ENCODE measurements at regions not wholly inside any gene's neighbourhood (a gene's known extent, or its start where the extent isn't known, plus 50 kb on each side); places are given as distances from the start of the nearest gene placed in this dataset.

- H3K27ac ChIP-seq: no peak overlapping the region
- H3K4me1 ChIP-seq: no peaks in the 10 kb centered on the region
- intact Hi-C loops (cut with DNase I): no loop called here
- H3K9me3 ChIP-seq: no peaks in the 10 kb centered on the region
- DNase-seq (no peak), ATAC-seq (no peak)
- no peaks in the 10 kb centered on the region for H3K36me3 ChIP-seq (ENCODE audit: insufficient read depth in 1 of 2, low read depth in 1 of 2)
- TF ChIP-seq CTCF (IDR thresholded peaks at IDR 0.05): no peak
- H3K4me3 ChIP-seq: no peak overlapping the region
- WGBS, 3 donors: 81 to 84% (median 83%) methylated on average over 5 of the region's 5 CpGs
- no peaks in the 10 kb centered on the region for H3K27me3 ChIP-seq (ENCODE audit: insufficient read depth in 3 of 3, low read length in 2 of 3)
Observed at GRCh38 chr7:18154726-18155125, 127.1 kb upstream of the PRPS1L1 start.

GRCh38 chr7:18157233-18157632, 129.6 kb upstream of the PRPS1L1 start:
- no peaks in the 10 kb centered on the region for H3K4me1 ChIP-seq
- WGBS, 3 donors: 90 to 100% (median 90%) methylated on average over 1 of the region's 1 CpG
- intact Hi-C loops (cut with DNase I): no loop called here

GRCh38 chr7:18162657-18163056, 135.0 kb upstream of the PRPS1L1 start:
- Histone ChIP-seq H3K4me3 (no peak overlapping the region), H3K9me3 (no peaks in the 10 kb centered on the region), H3K36me3 (ENCODE audit: insufficient read depth in 1 of 2, low read depth in 1 of 2) (no peaks in the 10 kb centered on the region), H3K4me1 (no peaks in the 10 kb centered on the region), H3K27ac (no peak overlapping the region), H3K27me3 (ENCODE audit: insufficient read depth in 3 of 3, low read length in 2 of 3) (no peaks in the 10 kb centered on the region)
- ATAC-seq: no peak
- TF ChIP-seq CTCF (IDR thresholded peaks at IDR 0.05): no peak
- 23 to 55% (median 31%) methylated on average over 1 of the region's 1 CpG for WGBS, 3 donors
- intact Hi-C loops (cut with DNase I): no loop called here
- no peak for DNase-seq

More at GRCh38 chr7:18157233-18157632, 129.6 kb upstream of the PRPS1L1 start:
- DNase-seq: no peak
- no peaks in the 10 kb centered on the region for H3K9me3 ChIP-seq
- ATAC-seq: no peak
- no peaks in the 10 kb centered on the region for H3K36me3 ChIP-seq (ENCODE audit: insufficient read depth in 1 of 2, low read depth in 1 of 2)
- TF ChIP-seq CTCF (IDR thresholded peaks at IDR 0.05): no peak
- no peak overlapping the region for H3K27ac ChIP-seq
- no peak overlapping the region for H3K4me3 ChIP-seq
- H3K27me3 ChIP-seq (ENCODE audit: insufficient read depth in 3 of 3, low read length in 2 of 3): no peaks in the 10 kb centered on the region

GRCh38 chr7:18163091-18163490, 135.4 kb upstream of the PRPS1L1 start:
- Histone ChIP-seq H3K4me3 (no peak overlapping the region), H3K27me3 (ENCODE audit: insufficient read depth in 3 of 3, low read length in 2 of 3) (no peaks in the 10 kb centered on the region), H3K36me3 (ENCODE audit: insufficient read depth in 1 of 2, low read depth in 1 of 2) (no peaks in the 10 kb centered on the region), H3K4me1 (no peaks in the 10 kb centered on the region), H3K9me3 (no peaks in the 10 kb centered on the region), H3K27ac (no peak overlapping the region)
- intact Hi-C loops (cut with DNase I): no loop called here
- 82 to 87% (median 86%) methylated on average over 3 of the region's 3 CpGs for WGBS, 3 donors
- TF ChIP-seq CTCF (IDR thresholded peaks at IDR 0.05): no peak
- ATAC-seq: no peak
- no peak for DNase-seq

- DNase-seq (no peak), ATAC-seq (no peak)
- Histone ChIP-seq H3K27me3 (ENCODE audit: insufficient read depth in 3 of 3, low read length in 2 of 3) (no peaks in the 10 kb centered on the region), H3K27ac (no peak overlapping the region), H3K4me1 (no peaks in the 10 kb centered on the region), H3K9me3 (no peaks in the 10 kb centered on the region), H3K36me3 (ENCODE audit: insufficient read depth in 1 of 2, low read depth in 1 of 2) (no peaks in the 10 kb centered on the region), H3K4me3 (no peak overlapping the region)
- WGBS, 3 donors: 39 to 61% (median 54%) methylated on average over 1 of the region's 1 CpG
- no peak for TF ChIP-seq CTCF (IDR thresholded peaks at IDR 0.05)
- intact Hi-C loops (cut with DNase I): no loop called here
Observed at GRCh38 chr7:18165166-18165565, 137.5 kb upstream of the PRPS1L1 start.

All from psoas muscle (tissue), 7 donors.